ENCODE measurements at regions not wholly inside any gene's neighbourhood (a gene's known extent, or its start where the extent isn't known, plus 50 kb on each side); places are given as distances from the start of the nearest gene placed in this dataset.

GRCh38 chr14:55749201-55749812 lies 169.3 kb downstream of the KTN1 start:
- TF ChIP-seq, protein P1, sequence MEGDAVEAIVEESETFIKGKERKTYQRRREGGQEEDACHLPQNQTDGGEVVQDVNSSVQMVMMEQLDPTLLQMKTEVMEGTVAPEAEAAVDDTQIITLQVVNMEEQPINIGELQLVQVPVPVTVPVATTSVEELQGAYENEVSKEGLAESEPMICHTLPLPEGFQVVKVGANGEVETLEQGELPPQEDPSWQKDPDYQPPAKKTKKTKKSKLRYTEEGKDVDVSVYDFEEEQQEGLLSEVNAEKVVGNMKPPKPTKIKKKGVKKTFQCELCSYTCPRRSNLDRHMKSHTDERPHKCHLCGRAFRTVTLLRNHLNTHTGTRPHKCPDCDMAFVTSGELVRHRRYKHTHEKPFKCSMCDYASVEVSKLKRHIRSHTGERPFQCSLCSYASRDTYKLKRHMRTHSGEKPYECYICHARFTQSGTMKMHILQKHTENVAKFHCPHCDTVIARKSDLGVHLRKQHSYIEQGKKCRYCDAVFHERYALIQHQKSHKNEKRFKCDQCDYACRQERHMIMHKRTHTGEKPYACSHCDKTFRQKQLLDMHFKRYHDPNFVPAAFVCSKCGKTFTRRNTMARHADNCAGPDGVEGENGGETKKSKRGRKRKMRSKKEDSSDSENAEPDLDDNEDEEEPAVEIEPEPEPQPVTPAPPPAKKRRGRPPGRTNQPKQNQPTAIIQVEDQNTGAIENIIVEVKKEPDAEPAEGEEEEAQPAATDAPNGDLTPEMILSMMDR (IDR thresholded peaks at IDR 0.05): no peak
- no peak for TF ChIP-seq POLR2A (IDR thresholded peaks at IDR 0.05)

All from thyroid gland (tissue), 4 donors.